ENCODE measurements at regions not wholly inside any gene's neighbourhood (a gene's known extent, or its start where the extent isn't known, plus 50 kb on each side); places are given as distances from the start of the nearest gene placed in this dataset.

DNA sequence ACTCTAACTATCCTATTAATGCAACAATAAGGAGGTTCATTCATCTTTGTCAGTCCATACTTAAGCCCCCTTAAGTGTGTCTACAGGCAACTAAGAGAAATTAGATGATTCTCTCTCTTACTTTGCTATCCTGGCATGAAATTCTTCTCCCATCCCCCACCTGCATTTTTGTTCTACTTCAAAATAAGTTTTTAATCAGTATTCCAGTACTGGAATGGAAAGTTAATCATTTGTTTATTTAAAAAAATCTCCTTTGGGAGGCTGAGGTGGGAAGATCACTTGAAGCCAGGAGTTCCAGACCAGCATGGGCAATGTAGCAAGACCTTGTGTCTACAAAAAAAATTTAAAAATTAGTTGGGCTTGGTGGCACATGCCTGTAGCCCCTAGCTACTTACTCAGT, 222.1 kb downstream of the MZT1 start:
- Histone ChIP-seq H3K27ac (no peak overlapping the region), H3K36me3 (no peaks in the 10 kb centered on the region), H3K4me1 (no peaks in the 10 kb centered on the region), H3K27me3 (no peaks in the 10 kb centered on the region), H3K9me3 (no peaks in the 10 kb centered on the region), H3K9ac (ENCODE audit: low read depth in 2 of 2, low read length in 2 of 2) (no peak overlapping the region), H3K4me3 (no peak overlapping the region)
- intact Hi-C loops (cut with DNase I) = no loop called here
- no peak for DNase-seq
- TF ChIP-seq, protein P1, sequence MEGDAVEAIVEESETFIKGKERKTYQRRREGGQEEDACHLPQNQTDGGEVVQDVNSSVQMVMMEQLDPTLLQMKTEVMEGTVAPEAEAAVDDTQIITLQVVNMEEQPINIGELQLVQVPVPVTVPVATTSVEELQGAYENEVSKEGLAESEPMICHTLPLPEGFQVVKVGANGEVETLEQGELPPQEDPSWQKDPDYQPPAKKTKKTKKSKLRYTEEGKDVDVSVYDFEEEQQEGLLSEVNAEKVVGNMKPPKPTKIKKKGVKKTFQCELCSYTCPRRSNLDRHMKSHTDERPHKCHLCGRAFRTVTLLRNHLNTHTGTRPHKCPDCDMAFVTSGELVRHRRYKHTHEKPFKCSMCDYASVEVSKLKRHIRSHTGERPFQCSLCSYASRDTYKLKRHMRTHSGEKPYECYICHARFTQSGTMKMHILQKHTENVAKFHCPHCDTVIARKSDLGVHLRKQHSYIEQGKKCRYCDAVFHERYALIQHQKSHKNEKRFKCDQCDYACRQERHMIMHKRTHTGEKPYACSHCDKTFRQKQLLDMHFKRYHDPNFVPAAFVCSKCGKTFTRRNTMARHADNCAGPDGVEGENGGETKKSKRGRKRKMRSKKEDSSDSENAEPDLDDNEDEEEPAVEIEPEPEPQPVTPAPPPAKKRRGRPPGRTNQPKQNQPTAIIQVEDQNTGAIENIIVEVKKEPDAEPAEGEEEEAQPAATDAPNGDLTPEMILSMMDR (IDR thresholded peaks at IDR 0.05) = no peak

DNA sequence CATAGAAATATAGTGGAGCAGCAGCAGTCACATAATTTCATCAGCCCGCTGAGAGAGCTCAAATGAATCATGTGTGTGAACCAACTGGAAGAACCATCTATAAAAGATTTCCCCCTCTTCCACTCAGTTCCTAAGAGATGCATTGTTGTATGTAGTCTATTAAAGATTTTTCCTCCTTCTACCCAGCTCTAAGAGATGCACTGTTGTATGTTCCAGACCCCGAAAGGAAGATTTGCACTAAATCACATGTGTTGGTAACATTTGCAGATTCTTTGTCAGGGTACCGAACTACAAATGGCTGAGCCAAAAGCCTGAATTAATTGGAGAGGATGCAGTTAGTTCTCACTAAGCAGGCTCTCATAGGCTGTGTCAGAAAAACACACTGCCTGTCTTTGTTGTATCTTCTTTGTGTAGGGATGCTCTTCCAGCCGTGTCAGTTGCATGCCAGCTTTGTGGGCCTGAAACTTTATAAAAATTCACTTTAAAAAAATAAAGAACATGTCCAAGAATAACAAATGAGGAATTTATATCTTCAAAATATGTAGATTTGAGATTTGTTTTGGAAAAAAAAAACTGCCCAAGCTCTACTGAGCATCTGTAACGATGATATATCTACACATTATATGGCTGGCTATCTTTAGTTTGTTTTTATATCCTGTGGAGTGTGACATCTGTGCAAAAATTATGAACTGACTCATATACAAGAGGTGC, 223.1 kb downstream of the MZT1 start:
- TF ChIP-seq, protein P1 (IDR thresholded peaks at IDR 0.05) = no peak
- Histone ChIP-seq H3K9ac (ENCODE audit: low read depth in 2 of 2, low read length in 2 of 2) (no peak overlapping the region), H3K4me1 (no peaks in the 10 kb centered on the region), H3K27ac (no peak overlapping the region), H3K27me3 (no peaks in the 10 kb centered on the region), H3K4me3 (no peak overlapping the region), H3K9me3 (no peaks in the 10 kb centered on the region), H3K36me3 (no peaks in the 10 kb centered on the region)
- DNase-seq = no peak
- intact Hi-C loops (cut with DNase I) = no loop called here

DNA sequence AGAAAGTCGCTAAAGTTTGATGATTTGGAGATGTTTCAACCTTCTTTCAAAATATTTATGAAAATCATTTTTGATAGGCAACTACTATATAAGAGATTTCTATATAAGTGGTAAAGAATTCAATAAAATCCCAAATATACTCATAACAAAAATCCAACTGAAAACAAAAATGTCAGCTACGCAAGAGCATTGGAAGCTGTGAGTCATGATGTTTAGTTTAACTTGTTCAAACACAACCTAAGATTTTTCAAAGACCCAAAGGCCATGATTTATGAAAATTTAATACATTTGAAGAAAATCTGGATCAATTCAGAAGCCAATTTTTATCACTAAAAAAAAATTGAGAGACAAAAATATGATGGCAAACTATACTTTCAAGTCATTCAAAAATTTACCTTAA, 226.6 kb downstream of the MZT1 start:
- no peak overlapping the region for H3K9ac ChIP-seq (ENCODE audit: low read depth in 2 of 2, low read length in 2 of 2)
- intact Hi-C loops (cut with DNase I) = no loop called here
- no peak for DNase-seq

DNA sequence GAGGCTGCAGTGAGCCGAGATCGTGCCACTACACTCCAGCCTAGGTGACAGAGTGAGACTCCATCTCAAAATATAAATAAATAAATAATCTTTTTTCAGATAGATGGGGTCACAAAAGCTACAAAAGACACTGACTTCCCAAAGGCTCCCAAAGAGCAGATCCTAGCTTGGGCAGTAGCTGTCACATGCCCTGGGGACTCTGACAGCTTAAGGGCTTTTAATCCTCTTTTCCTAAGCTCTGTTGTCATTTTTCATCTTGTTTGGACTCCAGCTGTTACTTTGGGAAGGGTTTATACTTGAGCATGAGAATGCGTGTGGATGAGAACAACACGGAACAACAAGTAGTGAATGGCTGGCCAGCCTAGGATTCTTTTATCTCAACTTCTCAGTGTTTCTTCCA, 231.7 kb downstream of the MZT1 start:
- DNase-seq = no peak
- H3K27me3 ChIP-seq = no peaks in the 10 kb centered on the region
- no peak overlapping the region for H3K9ac ChIP-seq (ENCODE audit: low read depth in 2 of 2, low read length in 2 of 2)
- H3K4me1 ChIP-seq = no peaks in the 10 kb centered on the region
- TF ChIP-seq, protein P1 (IDR thresholded peaks at IDR 0.05) = no peak
- no peaks in the 10 kb centered on the region for H3K9me3 ChIP-seq
- no peak overlapping the region for H3K27ac ChIP-seq
- no peaks in the 10 kb centered on the region for H3K36me3 ChIP-seq
- intact Hi-C loops (cut with DNase I) = no loop called here
- H3K4me3 ChIP-seq = no peak overlapping the region

More for the DNA sequence above, 226.6 kb downstream of the MZT1 start:
- H3K27ac ChIP-seq = no peak overlapping the region
- H3K27me3 ChIP-seq = no peaks in the 10 kb centered on the region
- no peaks in the 10 kb centered on the region for H3K9me3 ChIP-seq
- no peaks in the 10 kb centered on the region for H3K36me3 ChIP-seq
- no peak overlapping the region for H3K4me3 ChIP-seq
- TF ChIP-seq, protein P1 (IDR thresholded peaks at IDR 0.05) = no peak
- H3K4me1 ChIP-seq = no peaks in the 10 kb centered on the region

DNA sequence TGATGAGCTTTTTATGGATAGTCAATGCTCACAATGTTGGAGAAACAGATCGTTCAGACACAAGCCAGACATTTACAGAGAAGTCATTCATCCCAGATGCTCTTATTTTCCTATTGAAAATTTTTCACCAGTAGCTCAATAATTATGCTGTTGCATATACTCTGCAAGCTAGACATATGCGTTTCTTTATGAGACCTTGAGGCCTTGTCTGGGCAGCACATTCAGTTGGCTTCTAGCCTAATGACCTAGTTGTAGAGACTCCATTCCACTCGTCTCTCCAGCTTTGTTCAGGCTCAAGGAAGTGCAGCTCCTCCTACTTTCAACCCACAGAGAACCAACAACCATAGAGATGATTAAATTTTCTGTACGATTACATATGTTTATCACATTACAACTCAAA, 237.7 kb downstream of the MZT1 start:
- TF ChIP-seq, protein P1 (IDR thresholded peaks at IDR 0.05) = no peak
- H3K27ac ChIP-seq = no peak overlapping the region
- H3K4me3 ChIP-seq = no peak overlapping the region

More for the DNA sequence above, 237.7 kb downstream of the MZT1 start:
- no peaks in the 10 kb centered on the region for H3K27me3 ChIP-seq
- H3K9me3 ChIP-seq = no peaks in the 10 kb centered on the region
- H3K9ac ChIP-seq (ENCODE audit: low read depth in 2 of 2, low read length in 2 of 2) = no peak overlapping the region
- no peaks in the 10 kb centered on the region for H3K4me1 ChIP-seq
- intact Hi-C loops (cut with DNase I) = no loop called here
- no peak for DNase-seq
- no peaks in the 10 kb centered on the region for H3K36me3 ChIP-seq

All from colonic mucosa (tissue), 4 donors.